ENCODE measurements at regions not wholly inside any gene's neighbourhood (a gene's known extent, or its start where the extent isn't known, plus 50 kb on each side); places are given as distances from the start of the nearest gene placed in this dataset.
"Not testable (repeated sequence)": the region's sequence is repeated elsewhere in the genome, so short reads cannot be mapped to it uniquely, and the experiment has no call there.

- H3K27ac ChIP-seq (ENCODE audit: low read depth in 1 of 3, low read length in 2 of 3): no peak overlapping the region
- no peaks in the 10 kb centered on the region for H3K9me3 ChIP-seq (ENCODE audit: control insufficient read depth in 2 of 2, insufficient read depth in 1 of 2, low read depth in 1 of 2, low read length in 1 of 2)
- no peak for FAIRE-seq
- no peak overlapping the region for H3K4me3 ChIP-seq (ENCODE audit: low read depth in 1 of 3, low read length in 3 of 3)
- 48 to 62% (median 59%) methylated on average over 2 of the region's 2 CpGs for WGBS, 3 donors
- no peaks in the 10 kb centered on the region for H3K36me3 ChIP-seq (ENCODE audit: control insufficient read depth in 3 of 3, insufficient read depth in 2 of 3, low read depth in 1 of 3, low read length in 3 of 3)
- DNase-seq: no peak
- no peaks in the 10 kb centered on the region for H3K4me1 ChIP-seq (ENCODE audit: control insufficient read depth in 3 of 3, insufficient read depth in 2 of 3, low read depth in 1 of 3, low read length in 2 of 3)
- no peaks in the 10 kb centered on the region for H3K27me3 ChIP-seq (ENCODE audit: control insufficient read depth in 3 of 3, insufficient read depth in 3 of 3, low read length in 3 of 3)
Observed at GRCh38 chr15:79160211-79160610, 69.6 kb upstream of the RASGRF1 start.

GRCh38 chr15:79157631-79158592, 67.3 kb upstream of the RASGRF1 start:
- no peaks in the 10 kb centered on the region for H3K27me3 ChIP-seq (ENCODE audit: control insufficient read depth in 3 of 3, insufficient read depth in 3 of 3, low read length in 3 of 3)
- H3K4me3 ChIP-seq (ENCODE audit: low read depth in 1 of 3, low read length in 3 of 3): no peak overlapping the region
- H3K36me3 ChIP-seq (ENCODE audit: control insufficient read depth in 3 of 3, insufficient read depth in 2 of 3, low read depth in 1 of 3, low read length in 3 of 3): no peaks in the 10 kb centered on the region
- H3K9me3 ChIP-seq (ENCODE audit: control insufficient read depth in 2 of 2, insufficient read depth in 1 of 2, low read depth in 1 of 2, low read length in 1 of 2): no peaks in the 10 kb centered on the region
- DNase-seq (no peak), FAIRE-seq (no peak)
- no peaks in the 10 kb centered on the region for H3K4me1 ChIP-seq (ENCODE audit: control insufficient read depth in 3 of 3, insufficient read depth in 2 of 3, low read depth in 1 of 3, low read length in 2 of 3)
- no peak overlapping the region for H3K27ac ChIP-seq (ENCODE audit: low read depth in 1 of 3, low read length in 2 of 3)
- 77 to 85% (median 79%) methylated on average over 13 of the region's 13 CpGs for WGBS, 3 donors

GRCh38 chr15:79156704-79157375, 66.3 kb upstream of the RASGRF1 start:
- no peak overlapping the region for H3K4me3 ChIP-seq (ENCODE audit: low read depth in 1 of 3, low read length in 3 of 3)
- no peak overlapping the region for H3K27ac ChIP-seq (ENCODE audit: low read depth in 1 of 3, low read length in 2 of 3)
- no peaks in the 10 kb centered on the region for H3K9me3 ChIP-seq (ENCODE audit: control insufficient read depth in 2 of 2, insufficient read depth in 1 of 2, low read depth in 1 of 2, low read length in 1 of 2)
- H3K4me1 ChIP-seq (ENCODE audit: control insufficient read depth in 3 of 3, insufficient read depth in 2 of 3, low read depth in 1 of 3, low read length in 2 of 3): no peaks in the 10 kb centered on the region
- no peaks in the 10 kb centered on the region for H3K27me3 ChIP-seq (ENCODE audit: control insufficient read depth in 3 of 3, insufficient read depth in 3 of 3, low read length in 3 of 3)
- no peak for FAIRE-seq
- no peak for DNase-seq
- WGBS, 3 donors: 74 to 82% (median 78%) methylated on average over 7 of the region's 7 CpGs
- H3K36me3 ChIP-seq (ENCODE audit: control insufficient read depth in 3 of 3, insufficient read depth in 2 of 3, low read depth in 1 of 3, low read length in 3 of 3): no peaks in the 10 kb centered on the region

GRCh38 chr15:79154483-79155135, 64.0 kb upstream of the RASGRF1 start:
- DNase-seq (no peak), FAIRE-seq (no peak)
- Histone ChIP-seq H3K36me3 (ENCODE audit: control insufficient read depth in 3 of 3, insufficient read depth in 2 of 3, low read depth in 1 of 3, low read length in 3 of 3) (no peaks in the 10 kb centered on the region), H3K27me3 (ENCODE audit: control insufficient read depth in 3 of 3, insufficient read depth in 3 of 3, low read length in 3 of 3) (peaks cover 0 to 2% (median 0%) of the 10 kb centered on the region in 3 donors), H3K9me3 (ENCODE audit: control insufficient read depth in 2 of 2, insufficient read depth in 1 of 2, low read depth in 1 of 2, low read length in 1 of 2) (peaks cover 0 to 3% of the 10 kb centered on the region in 2 donors), H3K27ac (ENCODE audit: low read depth in 1 of 3, low read length in 2 of 3) (no peak overlapping the region), H3K4me1 (ENCODE audit: control insufficient read depth in 3 of 3, insufficient read depth in 2 of 3, low read depth in 1 of 3, low read length in 2 of 3) (no peaks in the 10 kb centered on the region), H3K4me3 (ENCODE audit: low read depth in 1 of 3, low read length in 3 of 3) (no peak overlapping the region)
- 14 to 18% (median 15%) methylated on average over 9 of the region's 9 CpGs for whole genome bisulfite sequencing, 3 donors

- not testable (repeated sequence) for H3K27me3 ChIP-seq (ENCODE audit: control insufficient read depth in 3 of 3, insufficient read depth in 3 of 3, low read length in 3 of 3); H3K9me3 ChIP-seq (ENCODE audit: control insufficient read depth in 2 of 2, insufficient read depth in 1 of 2, low read depth in 1 of 2, low read length in 1 of 2); DNase-seq; H3K4me3 ChIP-seq (ENCODE audit: low read depth in 1 of 3, low read length in 3 of 3); H3K27ac ChIP-seq (ENCODE audit: low read depth in 1 of 3, low read length in 2 of 3); H3K36me3 ChIP-seq (ENCODE audit: control insufficient read depth in 3 of 3, insufficient read depth in 2 of 3, low read depth in 1 of 3, low read length in 3 of 3); H3K4me1 ChIP-seq (ENCODE audit: control insufficient read depth in 3 of 3, insufficient read depth in 2 of 3, low read depth in 1 of 3, low read length in 2 of 3); FAIRE-seq
- WGBS, 3 donors: 94 to 98% (median 94%) methylated on average over 1 of the region's 1 CpG
Observed at GRCh38 chr15:79144290-79144689, 53.7 kb upstream of the RASGRF1 start.

GRCh38 chr15:79140846-79141570, 50.4 kb upstream of the RASGRF1 start:
- H3K9me3 ChIP-seq (ENCODE audit: control insufficient read depth in 2 of 2, insufficient read depth in 1 of 2, low read depth in 1 of 2, low read length in 1 of 2): peaks cover 0 to 7% of the 10 kb centered on the region in 2 donors
- H3K4me1 ChIP-seq (ENCODE audit: control insufficient read depth in 3 of 3, insufficient read depth in 2 of 3, low read depth in 1 of 3, low read length in 2 of 3): no peaks in the 10 kb centered on the region
- no peaks in the 10 kb centered on the region for H3K36me3 ChIP-seq (ENCODE audit: control insufficient read depth in 3 of 3, insufficient read depth in 2 of 3, low read depth in 1 of 3, low read length in 3 of 3)
- DNase-seq (no peak), FAIRE-seq (no peak)
- no peak overlapping the region for H3K27ac ChIP-seq (ENCODE audit: low read depth in 1 of 3, low read length in 2 of 3)
- 24 to 54% (median 24%) methylated on average over 1 of the region's 1 CpG for WGBS, 3 donors
- no peak overlapping the region for H3K4me3 ChIP-seq (ENCODE audit: low read depth in 1 of 3, low read length in 3 of 3)
- H3K27me3 ChIP-seq (ENCODE audit: control insufficient read depth in 3 of 3, insufficient read depth in 3 of 3, low read length in 3 of 3): peaks cover 0 to 2% (median 0%) of the 10 kb centered on the region in 3 donors

Measured in small intestine (tissue), 7 donors.